ENCODE measurements at regions not wholly inside any gene's neighbourhood (a gene's known extent, or its start where the extent isn't known, plus 50 kb on each side); places are given as distances from the start of the nearest gene placed in this dataset.

- no peak overlapping the region for H2BK12ac ChIP-seq (ENCODE audit: low read length)
- H2BK120ac ChIP-seq (ENCODE audit: insufficient read depth, low read length, poor library complexity), result no peak overlapping the region
- no peak overlapping the region for H3K4ac ChIP-seq (ENCODE audit: low read depth, low read length)
- H3K79me1 ChIP-seq (ENCODE audit: low read length), result no peaks in the 10 kb centered on the region
- no peak overlapping the region for H3K4me3 ChIP-seq (ENCODE audit: low read depth, low read length)
- H2AFZ ChIP-seq (ENCODE audit: insufficient read depth, low read length, poor library complexity), result no peak overlapping the region
- H4K8ac ChIP-seq (ENCODE audit: low read depth, low read length), result no peak overlapping the region
- H3K79me2 ChIP-seq (ENCODE audit: control insufficient read depth, insufficient read depth, low read length, poor library complexity), result no peaks in the 10 kb centered on the region
- no peak overlapping the region for H3K23ac ChIP-seq (ENCODE audit: low read length)
- H3K27me3 ChIP-seq (ENCODE audit: insufficient read depth, low read length), result no peaks in the 10 kb centered on the region
- no peak overlapping the region for H3K9ac ChIP-seq (ENCODE audit: low read length)
- no peak overlapping the region for H3K14ac ChIP-seq (ENCODE audit: low read length)
- H3K4me2 ChIP-seq (ENCODE audit: low read length), result no peak overlapping the region
- H2BK5ac ChIP-seq (ENCODE audit: low read depth, low read length, poor library complexity), result no peak overlapping the region
- H3K18ac ChIP-seq (ENCODE audit: low read length), result no peak overlapping the region
- no CpG with 5 or more reads among the region's 5 CpGs for WGBS (ENCODE audit: extremely low coverage, insufficient coverage, insufficient read length)
- DNase-seq, result no peak
- H3K36me3 ChIP-seq (ENCODE audit: control insufficient read depth in 1 of 2, insufficient read depth in 2 of 2, low read length in 2 of 2), result no peaks in the 10 kb centered on the region
- no peak overlapping the region for H4K12ac ChIP-seq (ENCODE audit: low read depth, low read length)
- H3K4me1 ChIP-seq (ENCODE audit: control insufficient read depth in 1 of 2, insufficient read depth in 2 of 2, low read length in 2 of 2), result peaks cover 2 to 7% of the 10 kb centered on the region in 2 experiments
- no peak overlapping the region for H4K91ac ChIP-seq (ENCODE audit: low read depth, low read length)
- H3K9me3 ChIP-seq (ENCODE audit: insufficient read depth, low read depth, low read length), result peaks cover 6% of the 10 kb centered on the region
- H2AK5ac ChIP-seq (ENCODE audit: low read length), result no peak overlapping the region
- no peak overlapping the region for H3K27ac ChIP-seq (ENCODE audit: low read depth, low read length)
Measured at GRCh38 chr1:235025422-235025984, 103.1 kb downstream of the TOMM20 start.

GRCh38 chr1:235024711-235025421 is 103.8 kb downstream of the TOMM20 start:
- H4K91ac ChIP-seq (ENCODE audit: low read depth, low read length), result no peak overlapping the region
- no peaks in the 10 kb centered on the region for H3K79me1 ChIP-seq (ENCODE audit: low read length)
- peaks cover 6% of the 10 kb centered on the region for H3K9me3 ChIP-seq (ENCODE audit: insufficient read depth, low read depth, low read length)
- H2AK5ac ChIP-seq (ENCODE audit: low read length), result no peak overlapping the region
- peaks cover 2 to 5% of the 10 kb centered on the region in 2 experiments for H3K4me1 ChIP-seq (ENCODE audit: control insufficient read depth in 1 of 2, insufficient read depth in 2 of 2, low read length in 2 of 2)
- H2AFZ ChIP-seq (ENCODE audit: insufficient read depth, low read length, poor library complexity), result no peak overlapping the region
- no peak overlapping the region for H3K9ac ChIP-seq (ENCODE audit: low read length)
- no peak overlapping the region for H2BK12ac ChIP-seq (ENCODE audit: low read length)
- H3K23ac ChIP-seq (ENCODE audit: low read length), result no peak overlapping the region
- no peaks in the 10 kb centered on the region for H3K36me3 ChIP-seq (ENCODE audit: control insufficient read depth in 1 of 2, insufficient read depth in 2 of 2, low read length in 2 of 2)
- H3K4ac ChIP-seq (ENCODE audit: low read depth, low read length), result no peak overlapping the region
- no peak overlapping the region for H4K12ac ChIP-seq (ENCODE audit: low read depth, low read length)
- H3K79me2 ChIP-seq (ENCODE audit: control insufficient read depth, insufficient read depth, low read length, poor library complexity), result no peaks in the 10 kb centered on the region
- no peaks in the 10 kb centered on the region for H3K27me3 ChIP-seq (ENCODE audit: insufficient read depth, low read length)
- H3K4me3 ChIP-seq (ENCODE audit: low read depth, low read length), result no peak overlapping the region
- H3K4me2 ChIP-seq (ENCODE audit: low read length), result no peak overlapping the region
- H3K14ac ChIP-seq (ENCODE audit: low read length), result no peak overlapping the region
- no peak overlapping the region for H2BK5ac ChIP-seq (ENCODE audit: low read depth, low read length, poor library complexity)
- no CpG with 5 or more reads among the region's 7 CpGs for WGBS (ENCODE audit: extremely low coverage, insufficient coverage, insufficient read length)
- DNase-seq, result no peak
- H2BK120ac ChIP-seq (ENCODE audit: insufficient read depth, low read length, poor library complexity), result no peak overlapping the region
- H3K18ac ChIP-seq (ENCODE audit: low read length), result no peak overlapping the region
- no peak overlapping the region for H3K27ac ChIP-seq (ENCODE audit: low read depth, low read length)
- H4K8ac ChIP-seq (ENCODE audit: low read depth, low read length), result no peak overlapping the region

GRCh38 chr1:235023711-235024439 is 104.8 kb downstream of the TOMM20 start:
- no peak overlapping the region for H2BK5ac ChIP-seq (ENCODE audit: low read depth, low read length, poor library complexity)
- H3K79me2 ChIP-seq (ENCODE audit: control insufficient read depth, insufficient read depth, low read length, poor library complexity), result no peaks in the 10 kb centered on the region
- H3K4me2 ChIP-seq (ENCODE audit: low read length), result no peak overlapping the region
- H3K4ac ChIP-seq (ENCODE audit: low read depth, low read length), result no peak overlapping the region
- no peak overlapping the region for H2AK5ac ChIP-seq (ENCODE audit: low read length)
- H3K14ac ChIP-seq (ENCODE audit: low read length), result no peak overlapping the region
- H3K27me3 ChIP-seq (ENCODE audit: insufficient read depth, low read length), result no peaks in the 10 kb centered on the region
- no peaks in the 10 kb centered on the region for H3K79me1 ChIP-seq (ENCODE audit: low read length)
- H3K4me3 ChIP-seq (ENCODE audit: low read depth, low read length), result no peak overlapping the region
- no peak overlapping the region for H2AFZ ChIP-seq (ENCODE audit: insufficient read depth, low read length, poor library complexity)
- no peaks in the 10 kb centered on the region for H3K36me3 ChIP-seq (ENCODE audit: control insufficient read depth in 1 of 2, insufficient read depth in 2 of 2, low read length in 2 of 2)
- peaks cover 5% of the 10 kb centered on the region in 2 experiments for H3K4me1 ChIP-seq (ENCODE audit: control insufficient read depth in 1 of 2, insufficient read depth in 2 of 2, low read length in 2 of 2)
- H3K18ac ChIP-seq (ENCODE audit: low read length), result no peak overlapping the region
- H3K27ac ChIP-seq (ENCODE audit: low read depth, low read length), result no peak overlapping the region
- no peak overlapping the region for H4K8ac ChIP-seq (ENCODE audit: low read depth, low read length)
- no peak overlapping the region for H2BK12ac ChIP-seq (ENCODE audit: low read length)
- no CpG with 5 or more reads among the region's 10 CpGs for WGBS (ENCODE audit: extremely low coverage, insufficient coverage, insufficient read length)
- H3K9me3 ChIP-seq (ENCODE audit: insufficient read depth, low read depth, low read length), result peaks cover 6% of the 10 kb centered on the region
- no peak for DNase-seq
- H2BK120ac ChIP-seq (ENCODE audit: insufficient read depth, low read length, poor library complexity), result no peak overlapping the region
- H4K12ac ChIP-seq (ENCODE audit: low read depth, low read length), result no peak overlapping the region
- H3K9ac ChIP-seq (ENCODE audit: low read length), result no peak overlapping the region
- H3K23ac ChIP-seq (ENCODE audit: low read length), result no peak overlapping the region
- no peak overlapping the region for H4K91ac ChIP-seq (ENCODE audit: low read depth, low read length)

- no peak overlapping the region for H2BK5ac ChIP-seq (ENCODE audit: low read depth, low read length, poor library complexity)
- H3K36me3 ChIP-seq (ENCODE audit: control insufficient read depth in 1 of 2, insufficient read depth in 2 of 2, low read length in 2 of 2), result no peaks in the 10 kb centered on the region
- no peak overlapping the region for H3K9ac ChIP-seq (ENCODE audit: low read length)
- no peak overlapping the region for H4K12ac ChIP-seq (ENCODE audit: low read depth, low read length)
- H4K91ac ChIP-seq (ENCODE audit: low read depth, low read length), result no peak overlapping the region
- H2AFZ ChIP-seq (ENCODE audit: insufficient read depth, low read length, poor library complexity), result no peak overlapping the region
- no CpG with 5 or more reads among the region's 13 CpGs for WGBS (ENCODE audit: extremely low coverage, insufficient coverage, insufficient read length)
- DNase-seq, result no peak
- H3K27ac ChIP-seq (ENCODE audit: low read depth, low read length), result no peak overlapping the region
- no peak overlapping the region for H3K4me3 ChIP-seq (ENCODE audit: low read depth, low read length)
- no peak overlapping the region for H3K4me2 ChIP-seq (ENCODE audit: low read length)
- no peak overlapping the region for H4K8ac ChIP-seq (ENCODE audit: low read depth, low read length)
- H3K4me1 ChIP-seq (ENCODE audit: control insufficient read depth in 1 of 2, insufficient read depth in 2 of 2, low read length in 2 of 2), result peaks cover 8% of the 10 kb centered on the region in 2 experiments
- no peaks in the 10 kb centered on the region for H3K27me3 ChIP-seq (ENCODE audit: insufficient read depth, low read length)
- peaks cover 5% of the 10 kb centered on the region for H3K79me1 ChIP-seq (ENCODE audit: low read length)
- H2BK120ac ChIP-seq (ENCODE audit: insufficient read depth, low read length, poor library complexity), result no peak overlapping the region
- H3K4ac ChIP-seq (ENCODE audit: low read depth, low read length), result no peak overlapping the region
- peaks cover 8% of the 10 kb centered on the region for H3K9me3 ChIP-seq (ENCODE audit: insufficient read depth, low read depth, low read length)
- H3K79me2 ChIP-seq (ENCODE audit: control insufficient read depth, insufficient read depth, low read length, poor library complexity), result no peaks in the 10 kb centered on the region
- H2BK12ac ChIP-seq (ENCODE audit: low read length), result no peak overlapping the region
- H3K14ac ChIP-seq (ENCODE audit: low read length), result no peak overlapping the region
- no peak overlapping the region for H3K23ac ChIP-seq (ENCODE audit: low read length)
- H2AK5ac ChIP-seq (ENCODE audit: low read length), result no peak overlapping the region
- no peak overlapping the region for H3K18ac ChIP-seq (ENCODE audit: low read length)
Measured at GRCh38 chr1:235022981-235023710, 105.5 kb downstream of the TOMM20 start.
